GM12878 (cell line): ENCODE measurements at regions not wholly inside any gene's neighbourhood (a gene's known extent, or its start where the extent isn't known, plus 50 kb on each side); places are given as distances from the start of the nearest gene placed in this dataset.

Source experiments
- ATAC-seq: fragments of 200-7000 bp; cut with Tn5 transposase; 3 replicates; pipeline ENCODE4 v1.9.1; 2020; ENCODE audit warnings: mild to moderate bottlenecking, moderate library complexity
- BruUV-seq: library from RNA; stranded (reverse); fragments of 400-500 nt; replicated peaks from 2 replicates; lab custom pipeline; 2021; lab: Mats Ljungman, UMichigan
- CTCF ChIA-PET: fragments of 300-600 bp; sonication (Branson Sonifier 250); formaldehyde crosslinking; extraction: SDS; loops from one replicate; lab custom pipeline; 2021; ENCODE audit warnings: inconsistent platforms; lab: Yijun Ruan, JAX
- POLR2A ChIA-PET: fragments of 350-600 bp; formaldehyde crosslinking; extraction: SDS; loops from one replicate; lab custom pipeline; 2021; ENCODE audit warnings: inconsistent platforms; lab: Charles Lee
- RAD21 ChIA-PET: fragments of 300-600 bp; sonication (Branson Sonifier 250); formaldehyde crosslinking; loops from one replicate; lab custom pipeline; 2023; ENCODE audit warnings: antibody characterized with exemption; ENCODE audit not compliant: unreplicated experiment; lab: Charles Lee
- SMC1A ChIA-PET: fragments of 300-600 bp; sonication (Branson Sonifier 250); formaldehyde crosslinking; loops from one replicate; lab custom pipeline; 2023; ENCODE audit not compliant: unreplicated experiment, uncharacterized antibody; lab: Charles Lee
- DNase-seq: peaks from one replicate; pipeline ENCODE4 v3.0.0-alpha.2; 2011; ENCODE audit warnings: low read depth, low spot score
- FAIRE-seq: peaks from 3 replicates; lab custom pipeline; 2011; peaks lifted over from hg19 to GRCh38; lab: Jason Lieb, UNC
- H2AFZ ChIP-seq: 2 replicates; pipeline ENCODE4 v1.6.0; 2011; ENCODE audit warnings: low read depth, low read length, control low read depth; ENCODE audit not compliant: control insufficient read depth
- H3K27ac ChIP-seq: 2 replicates; pipeline ENCODE4 v1.5.1; 2011; ENCODE audit warnings: control low read depth; ENCODE audit not compliant: control insufficient read depth, insufficient read depth
- H3K27me3 ChIP-seq, 2 experiments: replicated peaks in 1 of 2; 2 replicates each; pipeline versions ENCODE4 v1.6.0 to v1.6.1; 2011; ENCODE audit warnings: low read length in 1 of 2; ENCODE audit not compliant: control insufficient read depth in 2 of 2, insufficient read depth in 2 of 2
- H3K36me3 ChIP-seq, 2 experiments: 2 replicates each; pipeline ENCODE4 v1.5.1; 2011; ENCODE audit warnings: low read length in 1 of 2; ENCODE audit not compliant: control insufficient read depth in 2 of 2, insufficient read depth in 2 of 2
- H3K4me1 ChIP-seq: 2 replicates; pipeline ENCODE4 v1.6.1; 2011; ENCODE audit warnings: mild to moderate bottlenecking, low read length, moderate library complexity, mixed read lengths; ENCODE audit not compliant: control insufficient read depth, insufficient read depth
- H3K4me2 ChIP-seq: 2 replicates; pipeline ENCODE4 v1.6.0; 2011; ENCODE audit warnings: control low read depth; ENCODE audit not compliant: control insufficient read depth, insufficient read depth
- H3K4me3 ChIP-seq: fragments of 200-600 bp; sonication (generic); 2 replicates; pipeline ENCODE4 v1.5.1; 2016
- H3K79me2 ChIP-seq: 2 replicates; pipeline ENCODE4 v1.6.0; 2011; ENCODE audit warnings: low read length; ENCODE audit not compliant: control insufficient read depth, insufficient read depth
- H3K9ac ChIP-seq: 2 replicates; pipeline ENCODE4 v1.8.0; 2011; ENCODE audit warnings: low read length, control low read depth, mixed read lengths; ENCODE audit not compliant: control insufficient read depth, insufficient read depth
- H3K9me3 ChIP-seq: replicated peaks from 3 replicates; pipeline ENCODE4 v1.5.1; 2011; ENCODE audit warnings: mild to moderate bottlenecking, low read length; ENCODE audit not compliant: control insufficient read depth, insufficient read depth
- H4K20me1 ChIP-seq: 2 replicates; pipeline ENCODE4 v1.6.0; 2011; ENCODE audit not compliant: control insufficient read depth, insufficient read depth
- CHD1 ChIP-seq: IDR thresholded peaks from 2 replicates; pipeline ENCODE4 v1.6.1; 2012; ENCODE audit warnings: low read depth, low read length, improper control_type of control experiment
- CREM ChIP-seq: IDR thresholded peaks from 2 replicates; pipeline ENCODE4 v1.6.1; 2014; ENCODE audit warnings: antibody characterized with exemption, low read depth
- GABPA ChIP-seq: IDR thresholded peaks from 2 replicates; pipeline ENCODE4 v1.6.1; 2014; ENCODE audit warnings: antibody characterized with exemption, low read depth, mild to moderate bottlenecking, inconsistent platforms
- JUNB ChIP-seq: IDR thresholded peaks from 2 replicates; pipeline ENCODE4 v1.6.1; 2016; ENCODE audit warnings: antibody characterized with exemption, mild to moderate bottlenecking
- MEF2A ChIP-seq: IDR thresholded peaks from 2 replicates; pipeline ENCODE4 v1.6.1; 2011; ENCODE audit warnings: low read depth, mild to moderate bottlenecking, low read length, moderate library complexity; ENCODE audit not compliant: insufficient read depth
- PAX5 ChIP-seq: IDR thresholded peaks from 2 replicates; pipeline ENCODE4 v1.6.1; 2011; ENCODE audit warnings: low read depth, low read length, borderline replicate concordance
- SIN3A ChIP-seq: IDR thresholded peaks from 2 replicates; pipeline ENCODE4 v1.6.1; 2012; ENCODE audit warnings: low read depth, low read length, improper control_type of control experiment
- SMC3 ChIP-seq: IDR thresholded peaks from 2 replicates; pipeline ENCODE4 v1.6.1; 2011; ENCODE audit warnings: low read length, improper control_type of control experiment, borderline replicate concordance
- SREBF1 ChIP-seq: IDR thresholded peaks from 2 replicates; pipeline ENCODE4 v1.6.1; 2012; ENCODE audit warnings: mild to moderate bottlenecking, low read length
- ZBTB33 ChIP-seq: fragments of 450-650 bp; IDR thresholded peaks from 2 replicates; pipeline ENCODE4 v1.6.1; 2017; ENCODE audit warnings: mild to moderate bottlenecking
- ZNF217 ChIP-seq: fragments of 450-650 bp; IDR thresholded peaks from 2 replicates; pipeline ENCODE4 v1.6.1; 2017; ENCODE audit warnings: antibody characterized with exemption, mild to moderate bottlenecking
- WGBS: methylation state at CpG from one replicate; pipeline ENCODE4 v1.1.6; 2016; ENCODE audit warnings: low lambda C conversion rate; ENCODE audit not compliant: insufficient replicate concordance, insufficient coverage; ENCODE audit errors: missing lambda C conversion rate; 5-methylcytosine and 5-hydroxymethylcytosine counted together
- in situ Hi-C: fragments of 300-500 bp; cut with MboI; formaldehyde crosslinking; loops from 9 replicates; pipeline ENCODE4 v1.14.3; 2018; ENCODE audit warnings: mixed read lengths
- intact Hi-C: fragments of 100-400 bp; cut with micrococcal nuclease; formaldehyde crosslinking; loops from one replicate; pipeline ENCODE4 v1.14.2; 2022; ENCODE audit not compliant: unreplicated experiment
- TF ChIP-seq, protein P1 (sequence below): IDR thresholded peaks from 2 replicates; pipeline ENCODE4 v1.6.1; 2012; ENCODE audit warnings: mild to moderate bottlenecking, low read depth, low read length

DNA sequence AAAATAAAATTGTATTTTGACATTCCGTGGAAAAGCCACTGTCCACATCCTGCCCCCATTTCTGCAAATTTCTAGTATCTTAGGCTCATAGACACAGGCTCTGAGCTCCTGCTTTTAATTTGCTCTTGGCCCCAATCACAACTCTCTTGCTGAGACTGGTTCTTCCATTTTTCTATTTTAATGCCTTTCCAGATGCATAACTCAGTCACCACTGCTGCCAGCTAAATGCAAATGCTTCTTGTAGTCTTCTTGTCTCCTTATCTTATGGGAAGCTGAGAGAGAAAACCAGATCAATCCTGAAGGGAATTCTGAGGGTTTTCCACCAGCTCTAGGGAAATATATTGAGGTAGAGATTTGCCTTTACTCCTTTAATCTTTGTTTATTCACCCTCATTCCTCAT lies 149.0 kb downstream of the DHRS2 start:
- POLR2A ChIA-PET, result no interaction called here
- in situ Hi-C loops, result no loop called here

More for the DNA sequence above, 149.0 kb downstream of the DHRS2 start:
- no peaks in the 10 kb centered on the region for H3K9me3 ChIP-seq
- no peak overlapping the region for H3K9ac ChIP-seq
- ChIA-PET CTCF (interaction anchor here (1.0 to 1.4 kb wide), 2 partner anchors 8 to 21 kb away, joined by 3 read pairs; no protein-coding TSS in a partner anchor), SMC1A (interaction anchor here (0.9 kb wide), 1 partner anchor 16 kb away, joined by 3 read pairs; no protein-coding TSS in a partner anchor), RAD21 (no interaction called here)
- intact Hi-C loops, result no loop called here
- no peak overlapping the region for H3K27ac ChIP-seq
- no peak for DNase-seq
- FAIRE-seq, result no peak
- no peaks in the 10 kb centered on the region for H4K20me1 ChIP-seq
- no peaks in the 10 kb centered on the region for H3K4me1 ChIP-seq
- no TSS peak for BruUV-seq
- no peaks in the 10 kb centered on the region for H3K79me2 ChIP-seq
- H3K4me2 ChIP-seq, result no peak overlapping the region
- TF ChIP-seq ZNF217 (no peak), JUNB (no peak), SIN3A (no peak), SREBF1 (no peak), ZBTB33 (no peak), MEF2A (no peak), PAX5 (no peak), SMC3 (no peak), CREM (no peak), GABPA (no peak), CHD1 (no peak)
- TF ChIP-seq, protein P1, sequence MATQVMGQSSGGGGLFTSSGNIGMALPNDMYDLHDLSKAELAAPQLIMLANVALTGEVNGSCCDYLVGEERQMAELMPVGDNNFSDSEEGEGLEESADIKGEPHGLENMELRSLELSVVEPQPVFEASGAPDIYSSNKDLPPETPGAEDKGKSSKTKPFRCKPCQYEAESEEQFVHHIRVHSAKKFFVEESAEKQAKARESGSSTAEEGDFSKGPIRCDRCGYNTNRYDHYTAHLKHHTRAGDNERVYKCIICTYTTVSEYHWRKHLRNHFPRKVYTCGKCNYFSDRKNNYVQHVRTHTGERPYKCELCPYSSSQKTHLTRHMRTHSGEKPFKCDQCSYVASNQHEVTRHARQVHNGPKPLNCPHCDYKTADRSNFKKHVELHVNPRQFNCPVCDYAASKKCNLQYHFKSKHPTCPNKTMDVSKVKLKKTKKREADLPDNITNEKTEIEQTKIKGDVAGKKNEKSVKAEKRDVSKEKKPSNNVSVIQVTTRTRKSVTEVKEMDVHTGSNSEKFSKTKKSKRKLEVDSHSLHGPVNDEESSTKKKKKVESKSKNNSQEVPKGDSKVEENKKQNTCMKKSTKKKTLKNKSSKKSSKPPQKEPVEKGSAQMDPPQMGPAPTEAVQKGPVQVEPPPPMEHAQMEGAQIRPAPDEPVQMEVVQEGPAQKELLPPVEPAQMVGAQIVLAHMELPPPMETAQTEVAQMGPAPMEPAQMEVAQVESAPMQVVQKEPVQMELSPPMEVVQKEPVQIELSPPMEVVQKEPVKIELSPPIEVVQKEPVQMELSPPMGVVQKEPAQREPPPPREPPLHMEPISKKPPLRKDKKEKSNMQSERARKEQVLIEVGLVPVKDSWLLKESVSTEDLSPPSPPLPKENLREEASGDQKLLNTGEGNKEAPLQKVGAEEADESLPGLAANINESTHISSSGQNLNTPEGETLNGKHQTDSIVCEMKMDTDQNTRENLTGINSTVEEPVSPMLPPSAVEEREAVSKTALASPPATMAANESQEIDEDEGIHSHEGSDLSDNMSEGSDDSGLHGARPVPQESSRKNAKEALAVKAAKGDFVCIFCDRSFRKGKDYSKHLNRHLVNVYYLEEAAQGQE, result no peak
- no peak overlapping the region for H2AFZ ChIP-seq
- H3K27me3 ChIP-seq, result no peaks in the 10 kb centered on the region
- WGBS, result 82% methylated on average over 1 of the region's 1 CpG
- H3K4me3 ChIP-seq, result no peak overlapping the region
- H3K36me3 ChIP-seq, result no peaks in the 10 kb centered on the region
- no peak for ATAC-seq
